ENCODE measurements at regions not wholly inside any gene's neighbourhood (a gene's known extent, or its start where the extent isn't known, plus 50 kb on each side); places are given as distances from the start of the nearest gene placed in this dataset.

- TF ChIP-seq RBBP5 (IDR thresholded peaks at IDR 0.05; ENCODE audit: borderline replicate concordance, low read depth, low read length) (no peak), TAF1 (IDR thresholded peaks at IDR 0.05; ENCODE audit: low read depth, low read length) (no peak), RFX5 (IDR thresholded peaks at IDR 0.05; ENCODE audit: borderline replicate concordance, low read depth, low read length) (no peak), NANOG (IDR thresholded peaks at IDR 0.05; ENCODE audit: insufficient read depth, low read depth, low read length, poor library complexity, severe bottlenecking) (no peak)
Measured at GRCh38 chr10:35803046-35803445, 160.9 kb upstream of the FZD8 start (continued).
